Activated CD4-positive, alpha-beta T cell treated with anti-CD3 and anti-CD28 coated beads for 4 hours (primary cell): ENCODE measurements at regions not wholly inside any gene's neighbourhood (a gene's known extent, or its start where the extent isn't known, plus 50 kb on each side); places are given as distances from the start of the nearest gene placed in this dataset.

Experiments used
- DNase-seq, 2 donors: peaks; one replicate each; pipeline ENCODE4 v3.0.0-alpha.2; 2020

GRCh38 chr12:92294676-92295440 is 149.2 kb upstream of the BTG1 start:
- DNase-seq = no peak

- no peak for DNase-seq
Measured at GRCh38 chr12:92292016-92292415, 146.4 kb upstream of the BTG1 start.

GRCh38 chr12:92290886-92291285 is 145.2 kb upstream of the BTG1 start:
- DNase-seq = no peak

DNA sequence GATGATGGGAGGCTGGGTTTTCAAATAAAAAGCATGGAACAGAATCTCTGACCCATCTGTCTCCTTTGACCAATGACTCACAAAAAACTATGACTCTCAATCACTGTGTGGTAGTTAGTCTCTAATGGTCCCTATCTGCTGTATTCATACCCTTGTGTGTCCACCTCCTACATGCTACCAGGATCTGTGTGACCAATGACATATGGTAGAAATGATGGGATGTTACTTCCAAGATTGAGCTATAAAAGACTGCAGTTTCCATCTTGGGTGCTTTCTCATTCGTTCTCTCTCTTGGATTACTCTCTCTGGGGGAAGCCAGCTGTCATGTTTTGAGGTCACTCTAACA is 144.7 kb upstream of the BTG1 start:
- DNase-seq = no peak

- DNase-seq = no peak
Measured at GRCh38 chr12:92289629-92290349, 144.1 kb upstream of the BTG1 start.

DNA sequence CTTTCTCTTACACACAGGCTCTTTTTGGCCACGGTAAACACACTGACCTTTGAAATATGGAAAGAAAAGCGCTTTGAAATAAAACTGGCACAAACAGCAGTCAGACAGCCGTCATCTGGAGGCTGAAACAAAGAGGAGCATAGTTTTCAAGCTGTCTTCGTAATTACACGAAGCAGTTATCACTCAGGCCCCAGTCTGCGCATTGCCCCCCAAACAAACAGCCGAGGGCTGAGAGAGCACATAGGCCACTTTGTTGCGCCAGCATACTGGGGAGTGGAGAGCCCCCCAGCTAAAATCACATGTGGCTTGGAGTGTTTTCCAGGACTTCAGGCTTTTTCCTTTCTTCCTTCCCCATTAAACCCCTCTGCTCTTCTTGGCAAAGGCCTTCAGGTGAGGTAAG is 142.9 kb upstream of the BTG1 start:
- no peak for DNase-seq

DNA sequence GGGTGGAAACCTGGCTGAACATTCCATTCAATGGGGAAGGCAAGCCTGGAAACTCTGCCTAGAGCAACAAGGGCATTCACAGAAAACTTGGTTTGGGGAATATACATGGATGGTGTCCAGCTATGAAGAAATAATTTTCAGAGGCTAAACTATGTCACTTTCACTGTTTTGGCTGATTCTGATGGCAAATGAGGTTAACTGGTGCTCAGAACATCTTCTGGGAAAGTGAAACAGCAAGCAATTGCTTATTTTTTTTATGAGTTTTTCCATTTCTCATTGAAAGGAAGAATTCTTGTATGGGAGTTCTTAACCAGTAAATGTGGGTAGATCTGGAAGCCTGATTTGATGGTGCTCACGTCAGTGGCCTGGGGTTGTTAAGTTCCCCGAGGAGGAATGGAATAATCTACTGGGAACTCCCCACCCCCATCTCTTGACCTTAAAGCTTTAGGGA is 132.8 kb upstream of the BTG1 start:
- DNase-seq = no peak

- DNase-seq = no peak
Measured at GRCh38 chr12:92277795-92278194, 132.1 kb upstream of the BTG1 start.

- no peak for DNase-seq
Measured at GRCh38 chr12:92276276-92276675, 130.6 kb upstream of the BTG1 start.

- DNase-seq = no peak
Measured at GRCh38 chr12:92275443-92276154, 130.0 kb upstream of the BTG1 start.

GRCh38 chr12:92273076-92273475 is 127.4 kb upstream of the BTG1 start:
- no peak for DNase-seq

DNA sequence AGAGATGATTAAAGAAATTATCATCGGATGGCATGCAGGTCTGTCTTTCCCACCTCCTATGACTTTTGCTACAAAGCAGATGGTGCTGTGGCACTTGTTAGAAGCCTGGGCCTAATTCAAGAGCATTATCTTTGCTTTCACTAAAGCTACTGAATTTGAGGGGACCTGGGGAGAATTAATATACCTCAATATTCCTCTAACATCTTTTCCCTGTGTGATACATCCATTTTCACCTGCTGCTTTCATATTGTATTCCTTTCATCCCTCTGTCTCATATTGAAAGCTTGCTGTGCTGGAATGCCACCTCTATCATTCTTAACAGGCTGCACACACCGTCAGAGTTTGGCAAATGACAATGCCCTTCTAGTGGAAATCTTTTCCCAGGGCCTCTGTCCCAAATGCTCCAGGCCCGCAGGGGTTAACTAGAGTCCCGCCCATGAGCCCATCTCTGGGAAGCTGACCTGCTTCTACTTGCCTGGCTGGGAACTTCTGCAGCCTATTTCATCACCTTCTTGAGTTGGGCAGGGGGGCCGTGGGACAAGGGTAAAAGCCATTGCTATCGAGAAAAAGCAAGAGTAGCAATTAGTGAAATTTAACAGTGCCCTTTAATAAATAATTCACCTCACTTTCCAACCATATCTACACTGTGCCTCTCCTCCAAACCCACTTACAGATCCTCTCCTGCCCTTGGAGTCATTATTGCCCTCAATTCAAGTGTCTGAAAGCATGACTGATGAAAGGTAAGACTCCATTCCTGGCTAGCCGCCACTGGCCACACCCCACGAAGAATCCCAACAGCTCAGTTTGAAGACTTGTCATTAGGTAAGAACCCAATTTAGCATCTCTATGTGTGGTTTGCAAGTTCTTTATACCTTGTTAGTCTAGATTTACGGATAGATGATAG is 126.7 kb upstream of the BTG1 start:
- no peak for DNase-seq

DNA sequence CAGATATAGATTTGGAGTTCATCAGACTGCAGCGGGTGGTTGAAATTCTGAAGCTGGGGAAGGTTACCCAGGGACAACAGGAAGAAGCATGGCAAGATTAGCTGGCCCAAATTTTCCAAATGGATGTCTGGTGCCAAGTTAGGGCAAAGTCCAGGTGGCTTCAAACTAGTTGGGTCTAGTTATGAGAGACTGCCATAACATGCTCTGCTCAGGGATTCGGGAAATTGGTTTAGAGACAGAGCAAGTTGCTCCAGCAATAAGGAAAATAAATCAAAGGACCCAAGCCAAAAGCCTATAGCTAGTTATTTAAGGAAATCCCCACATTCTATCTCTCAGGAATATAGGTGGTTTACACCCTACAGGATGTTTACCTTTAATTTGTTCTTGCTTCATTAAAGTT is 125.7 kb upstream of the BTG1 start:
- no peak for DNase-seq

DNA sequence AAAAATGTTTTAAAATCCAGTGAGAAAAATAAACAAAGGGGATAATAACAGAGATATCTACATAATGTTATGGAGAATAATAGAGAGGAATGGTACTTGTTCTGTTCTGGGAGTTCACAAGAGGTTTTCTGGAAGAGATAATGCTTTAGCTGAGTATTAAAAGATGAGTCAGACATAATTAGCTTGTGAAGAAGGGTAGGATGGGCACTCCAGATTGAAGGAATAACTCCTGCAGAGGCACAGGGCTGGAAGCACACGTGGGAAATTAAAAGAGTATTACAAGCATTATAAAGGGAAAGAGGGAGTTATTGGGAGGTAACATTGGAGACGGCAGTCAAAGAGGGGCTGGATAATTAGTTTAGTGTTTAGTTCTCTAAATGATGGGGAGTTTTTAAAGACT is 124.9 kb upstream of the BTG1 start:
- DNase-seq = no peak

- no peak for DNase-seq
Measured at GRCh38 chr12:92268946-92269345, 123.3 kb upstream of the BTG1 start.

GRCh38 chr12:92261692-92262091 is 116.0 kb upstream of the BTG1 start:
- no peak for DNase-seq

GRCh38 chr12:92261071-92261470 is 115.4 kb upstream of the BTG1 start:
- DNase-seq = no peak

GRCh38 chr12:92259696-92260251 is 114.1 kb upstream of the BTG1 start:
- no peak for DNase-seq

GRCh38 chr12:92259291-92259690 is 113.6 kb upstream of the BTG1 start:
- no peak for DNase-seq

GRCh38 chr12:92257261-92257660 is 111.6 kb upstream of the BTG1 start:
- DNase-seq = no peak

GRCh38 chr12:92255741-92256140 is 110.1 kb upstream of the BTG1 start:
- DNase-seq = no peak

DNA sequence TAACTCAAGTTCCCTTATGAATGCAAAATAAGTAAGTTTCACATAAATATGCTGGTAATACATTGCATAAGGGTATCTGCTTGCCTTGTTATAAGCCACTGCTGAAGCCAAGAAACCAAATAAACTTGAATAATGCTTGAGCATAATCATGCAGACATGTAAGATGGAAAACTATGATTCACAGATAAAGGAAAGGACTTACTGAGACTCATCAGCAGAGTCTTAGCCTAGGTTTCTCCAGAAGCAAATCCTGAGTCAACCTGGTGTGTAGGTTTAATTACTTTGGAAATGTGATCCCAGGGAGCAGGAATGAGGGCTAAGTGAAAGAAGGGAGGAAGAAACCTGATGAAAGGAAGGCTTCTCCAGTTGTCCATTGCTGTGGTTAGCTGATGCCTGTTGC is 107.7 kb upstream of the BTG1 start:
- no peak for DNase-seq

DNA sequence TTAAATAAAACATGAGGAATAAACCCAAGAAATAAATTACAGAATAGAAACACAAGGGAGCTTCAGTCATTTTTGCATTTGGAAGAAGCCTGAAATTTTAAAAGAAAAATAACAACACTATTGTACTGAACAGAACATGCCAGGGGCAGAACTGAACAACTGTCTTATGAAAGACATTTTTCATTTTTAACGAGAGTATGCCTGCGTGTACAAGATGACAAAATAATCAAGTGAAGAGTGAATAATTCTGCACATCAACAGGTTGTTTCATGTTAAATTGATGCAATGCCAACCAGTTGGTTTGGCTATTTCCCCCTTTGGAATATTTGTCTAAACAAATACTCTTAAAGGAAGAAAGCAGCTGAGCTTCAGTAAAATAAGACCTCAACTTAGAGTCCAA is 103.3 kb upstream of the BTG1 start:
- DNase-seq = no peak
